HCT116 (cell line): ENCODE measurements at regions not wholly inside any gene's neighbourhood (a gene's known extent, or its start where the extent isn't known, plus 50 kb on each side); places are given as distances from the start of the nearest gene placed in this dataset.

ENCODE experiments used
- EZH2 ChIP-seq: fragments of 200-600 bp; sonication (generic); IDR thresholded peaks from 2 replicates; pipeline ENCODE4 v1.6.1; 2017; ENCODE audit warnings: antibody characterized with exemption, mixed run types
- FOSL1 ChIP-seq: IDR thresholded peaks from 2 replicates; pipeline ENCODE4 v1.6.1; 2012; ENCODE audit warnings: low read depth
- POLR2AphosphoS5 ChIP-seq: IDR thresholded peaks from 2 replicates; pipeline ENCODE4 v1.6.1; 2011; ENCODE audit warnings: mild to moderate bottlenecking, low read depth, low read length, moderate library complexity
- SP1 ChIP-seq: IDR thresholded peaks from 2 replicates; pipeline ENCODE4 v1.6.1; 2012; ENCODE audit warnings: low read depth
- YY1 ChIP-seq: IDR thresholded peaks from 2 replicates; pipeline ENCODE4 v1.6.1; 2011; ENCODE audit warnings: low read length, low read depth, moderate library complexity, mild to moderate bottlenecking; ENCODE audit not compliant: insufficient replicate concordance; ENCODE audit errors: extremely low read depth
- ZFX ChIP-seq: fragments of 450-650 bp; IDR thresholded peaks from 2 replicates; pipeline ENCODE4 v1.6.1; 2017
- TF ChIP-seq, protein P1 (sequence below), 3 experiments: fragments of 200-600 bp in 1 of 3; sonication (generic) in 1 of 3; IDR thresholded peaks in 2 of 3; conservative IDR thresholded peaks in 1 of 3; 2 replicates each; pipeline ENCODE4 v1.5.1; 2012 to 2017; ENCODE audit warnings: low read depth in 2 of 3, low read length in 2 of 3, antibody characterized with exemption in 1 of 3, borderline replicate concordance in 1 of 3, control low read depth in 1 of 3, mild to moderate bottlenecking in 1 of 3, mixed read lengths in 1 of 3, mixed run types in 1 of 3, moderate library complexity in 1 of 3; ENCODE audit not compliant: insufficient read depth in 1 of 3

DNA sequence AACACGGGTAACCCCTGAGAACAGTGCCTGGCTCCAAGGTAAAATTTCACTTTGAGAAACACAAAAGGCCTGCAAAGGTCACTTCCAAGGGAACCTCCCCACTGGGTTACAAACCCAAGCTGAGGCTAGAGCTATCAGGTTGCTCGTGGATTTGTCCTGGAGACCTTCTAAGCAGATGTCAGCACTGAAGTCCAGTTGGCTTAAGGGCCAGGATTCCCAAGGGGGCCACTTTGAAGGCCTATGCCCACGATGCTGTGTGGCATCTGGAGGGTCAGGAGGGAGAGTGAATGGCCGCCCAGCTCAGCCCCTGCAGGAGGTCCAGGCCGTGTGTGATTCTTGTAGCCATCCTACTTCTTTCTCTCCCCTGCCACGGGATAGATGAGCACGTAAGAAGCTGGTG lies 100.2 kb upstream of the FSTL4 start:
- TF ChIP-seq EZH2 = no peak
- TF ChIP-seq, protein P1, sequence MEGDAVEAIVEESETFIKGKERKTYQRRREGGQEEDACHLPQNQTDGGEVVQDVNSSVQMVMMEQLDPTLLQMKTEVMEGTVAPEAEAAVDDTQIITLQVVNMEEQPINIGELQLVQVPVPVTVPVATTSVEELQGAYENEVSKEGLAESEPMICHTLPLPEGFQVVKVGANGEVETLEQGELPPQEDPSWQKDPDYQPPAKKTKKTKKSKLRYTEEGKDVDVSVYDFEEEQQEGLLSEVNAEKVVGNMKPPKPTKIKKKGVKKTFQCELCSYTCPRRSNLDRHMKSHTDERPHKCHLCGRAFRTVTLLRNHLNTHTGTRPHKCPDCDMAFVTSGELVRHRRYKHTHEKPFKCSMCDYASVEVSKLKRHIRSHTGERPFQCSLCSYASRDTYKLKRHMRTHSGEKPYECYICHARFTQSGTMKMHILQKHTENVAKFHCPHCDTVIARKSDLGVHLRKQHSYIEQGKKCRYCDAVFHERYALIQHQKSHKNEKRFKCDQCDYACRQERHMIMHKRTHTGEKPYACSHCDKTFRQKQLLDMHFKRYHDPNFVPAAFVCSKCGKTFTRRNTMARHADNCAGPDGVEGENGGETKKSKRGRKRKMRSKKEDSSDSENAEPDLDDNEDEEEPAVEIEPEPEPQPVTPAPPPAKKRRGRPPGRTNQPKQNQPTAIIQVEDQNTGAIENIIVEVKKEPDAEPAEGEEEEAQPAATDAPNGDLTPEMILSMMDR (IDR thresholded peaks at IDR 0.05 in 2 of 3, conservative IDR thresholded peaks at IDR 0.05 in 1 of 3; ENCODE audit: borderline replicate concordance in 1 of 3, insufficient read depth in 1 of 3, low read depth in 2 of 3, low read length in 2 of 3) = no peak
- TF ChIP-seq POLR2AphosphoS5 = no peak
- TF ChIP-seq SP1 = no peak
- TF ChIP-seq YY1 = no peak
- TF ChIP-seq FOSL1 = no peak
- TF ChIP-seq ZFX = no peak
